ENCODE measurements at regions not wholly inside any gene's neighbourhood (a gene's known extent, or its start where the extent isn't known, plus 50 kb on each side); places are given as distances from the start of the nearest gene placed in this dataset.

- BruUV-seq (replicated peaks): no TSS peak
- CTCF ChIA-PET: no interaction called here
- Histone ChIP-seq H3K27me3 (replicated peaks in 1 of 2; ENCODE audit: control insufficient read depth in 2 of 2, insufficient read depth in 2 of 2, low read length in 1 of 2) (peaks cover 0 to 1% of the 10 kb centered on the region in 2 experiments; a peak in 1 of 4 replicates), H3K9me3 (replicated peaks; ENCODE audit: control insufficient read depth, insufficient read depth, low read length) (no peaks in the 10 kb centered on the region), H3K36me3 (ENCODE audit: control insufficient read depth in 2 of 2, insufficient read depth in 2 of 2, low read length in 1 of 2) (no peaks in the 10 kb centered on the region), H2AFZ (ENCODE audit: control insufficient read depth, low read depth, low read length) (no peak overlapping the region), H3K27ac (ENCODE audit: control insufficient read depth, insufficient read depth) (no peak overlapping the region), H3K79me2 (ENCODE audit: control insufficient read depth, insufficient read depth, low read length) (no peaks in the 10 kb centered on the region), H3K4me1 (ENCODE audit: control insufficient read depth, insufficient read depth, low read length) (no peaks in the 10 kb centered on the region), H3K4me3 (no peak overlapping the region), H3K9ac (ENCODE audit: control insufficient read depth, insufficient read depth, low read length) (no peak overlapping the region), H4K20me1 (ENCODE audit: control insufficient read depth, insufficient read depth) (no peaks in the 10 kb centered on the region), H3K4me2 (ENCODE audit: control insufficient read depth, insufficient read depth) (no peak overlapping the region)
- in situ Hi-C loops (cut with MboI): no loop called here
- POLR2A ChIA-PET: no interaction called here
- DNase-seq (ENCODE audit: low read depth, low spot score) (no peak), ATAC-seq (no peak), FAIRE-seq (no peak)
- SMC1A ChIA-PET (ENCODE audit: uncharacterized antibody, unreplicated experiment): no interaction called here
- intact Hi-C loops (cut with micrococcal nuclease; ENCODE audit: unreplicated experiment): no loop called here
- RAD21 ChIA-PET (ENCODE audit: unreplicated experiment): no interaction called here
- TF ChIP-seq SUPT20H (IDR thresholded peaks at IDR 0.05; ENCODE audit: borderline replicate concordance, control insufficient read depth, low read depth, low read length): no peak
- TF ChIP-seq MAX (IDR thresholded peaks at IDR 0.05; ENCODE audit: low read depth, low read length): no peak
- TF ChIP-seq E4F1 (IDR thresholded peaks at IDR 0.05; ENCODE audit: borderline replicate concordance, partially characterized antibody): no peak
- no peak for TF ChIP-seq ZNF207 (IDR thresholded peaks at IDR 0.05; ENCODE audit: borderline replicate concordance)
- TF ChIP-seq SKIL (IDR thresholded peaks at IDR 0.05; ENCODE audit: low read depth, poor library complexity, severe bottlenecking): no peak
- 29% methylated on average over 2 of the region's 2 CpGs for WGBS (ENCODE audit: insufficient coverage, insufficient replicate concordance, low lambda C conversion rate, missing lambda C conversion rate)
Measured at GRCh38 chr14:94974422-94974821, 182.9 kb downstream of the DICER1 start.

Measured in GM12878 (cell line).